GM19043 (cell line): ENCODE measurements at regions not wholly inside any gene's neighbourhood (a gene's known extent, or its start where the extent isn't known, plus 50 kb on each side); places are given as distances from the start of the nearest gene placed in this dataset.

Experiments used
- ATAC-seq: cut with Tn5 transposase; IDR thresholded peaks from one replicate; pipeline ENCODE4 v1.9.1; 2021; ENCODE audit warnings: low read depth; ENCODE audit not compliant: unreplicated experiment

DNA sequence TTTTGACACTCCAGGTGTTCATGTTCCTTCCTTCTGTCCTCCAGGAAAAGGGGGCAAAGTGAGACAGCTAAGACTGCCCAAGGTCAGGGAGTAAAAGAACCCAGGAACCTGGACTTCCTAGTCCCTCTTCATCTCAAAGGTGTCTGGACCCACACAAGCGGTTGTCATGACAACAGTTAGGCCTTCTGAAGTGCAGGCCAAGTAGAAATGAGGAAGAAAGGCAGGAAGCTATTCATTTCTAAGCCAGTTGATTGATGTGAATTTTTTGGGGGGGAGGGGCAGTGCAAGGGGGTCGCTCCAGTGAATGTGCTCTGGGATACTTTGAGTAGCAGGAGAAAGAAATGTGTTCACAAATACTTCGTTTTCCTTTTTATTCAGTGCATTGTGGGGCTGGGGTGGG, 114.3 kb downstream of the NAV1 start:
- no peak for ATAC-seq

DNA sequence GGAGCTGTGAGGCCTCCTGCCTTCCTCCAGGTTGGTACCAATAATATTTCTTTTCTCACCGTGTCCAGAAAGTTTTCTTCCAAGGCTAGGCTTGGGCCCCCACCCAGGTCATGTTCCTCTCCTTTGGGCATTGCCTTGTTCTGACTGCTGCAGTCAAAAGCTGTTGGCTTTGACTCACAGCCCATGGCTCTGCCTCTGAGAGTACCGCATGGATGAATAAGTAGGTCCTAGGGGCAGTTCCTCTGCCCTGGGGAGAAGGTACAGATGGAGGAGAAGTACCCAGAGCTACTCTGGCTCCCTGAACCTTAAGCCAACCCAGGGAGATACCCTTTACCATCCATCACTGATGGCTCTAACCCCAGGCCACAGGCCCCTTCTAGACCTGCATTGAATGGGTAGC, 115.0 kb downstream of the NAV1 start:
- ATAC-seq: no peak

DNA sequence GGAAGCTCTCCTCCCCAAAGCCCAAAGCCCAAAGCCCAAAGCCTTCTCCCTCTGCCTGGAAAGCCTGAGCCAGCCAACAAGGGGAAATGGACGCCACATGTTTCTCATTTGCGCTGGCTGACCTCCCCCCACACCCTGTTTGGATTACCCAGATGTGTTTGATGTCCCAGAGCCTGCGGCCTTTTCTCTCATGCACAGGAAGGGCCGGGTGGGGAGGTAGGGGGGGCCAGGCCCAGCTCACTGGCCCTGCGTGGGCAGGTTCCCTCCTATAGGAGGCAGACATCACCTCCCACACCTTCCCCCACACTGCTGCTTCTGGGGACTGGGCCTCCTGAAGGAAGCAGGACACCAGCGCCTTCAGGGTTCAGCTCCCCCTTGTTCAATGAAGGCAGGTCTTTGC, 116.3 kb downstream of the NAV1 start:
- no peak for ATAC-seq

DNA sequence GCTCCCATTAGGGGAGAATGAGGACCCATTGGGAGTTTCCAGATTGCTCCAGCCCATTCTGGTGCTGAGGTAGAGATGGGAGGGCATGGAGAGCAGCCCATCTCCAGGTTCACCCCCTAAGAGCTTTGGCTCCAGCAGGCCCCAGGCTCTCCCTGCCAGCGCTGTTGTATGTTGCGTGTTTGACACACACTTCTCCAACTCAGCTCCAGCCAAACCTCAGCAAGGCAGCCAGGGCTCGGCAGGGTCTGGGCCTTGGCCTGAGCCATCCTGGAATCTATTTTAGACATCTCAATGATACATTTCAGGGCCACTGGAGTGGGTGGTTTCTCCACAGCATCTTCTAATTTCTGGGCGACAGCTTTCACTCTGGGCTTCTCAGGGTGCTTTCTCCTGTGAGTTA, 117.0 kb downstream of the NAV1 start:
- no peak for ATAC-seq

DNA sequence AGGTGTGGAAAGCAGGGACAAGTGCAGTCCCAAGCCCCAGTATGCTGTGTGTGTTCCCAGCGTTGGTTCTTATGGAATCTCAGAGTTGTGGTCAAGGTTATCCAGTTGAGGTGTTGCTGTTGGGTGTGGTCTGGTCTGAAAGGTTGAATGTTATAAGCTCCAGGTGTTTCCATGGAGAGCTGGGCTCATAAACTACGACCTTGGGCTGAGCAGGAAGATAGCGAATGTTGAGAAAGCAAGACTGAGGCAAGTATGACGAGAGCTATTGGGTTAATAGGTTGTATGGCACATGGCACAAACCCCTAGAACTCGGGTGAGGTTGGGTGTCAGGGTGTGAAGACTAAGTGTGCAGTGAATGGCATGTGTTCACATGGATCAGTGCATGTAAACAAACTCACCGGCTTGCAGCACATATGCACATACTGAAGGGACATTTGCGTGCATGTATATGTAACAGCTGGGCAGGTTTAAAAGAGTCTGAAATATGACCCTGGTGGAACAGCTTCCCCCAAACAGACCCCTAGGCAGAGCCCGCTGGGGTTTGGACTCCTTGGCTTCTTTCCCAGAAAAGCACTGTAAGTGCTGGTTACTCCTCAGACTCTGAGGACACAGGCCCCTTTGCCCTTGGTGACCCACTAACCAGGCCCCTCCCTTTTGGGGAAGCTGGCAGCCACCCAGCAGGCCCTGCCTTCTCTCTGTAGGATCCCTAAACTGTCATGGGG, 117.5 kb downstream of the NAV1 start:
- no peak for ATAC-seq

DNA sequence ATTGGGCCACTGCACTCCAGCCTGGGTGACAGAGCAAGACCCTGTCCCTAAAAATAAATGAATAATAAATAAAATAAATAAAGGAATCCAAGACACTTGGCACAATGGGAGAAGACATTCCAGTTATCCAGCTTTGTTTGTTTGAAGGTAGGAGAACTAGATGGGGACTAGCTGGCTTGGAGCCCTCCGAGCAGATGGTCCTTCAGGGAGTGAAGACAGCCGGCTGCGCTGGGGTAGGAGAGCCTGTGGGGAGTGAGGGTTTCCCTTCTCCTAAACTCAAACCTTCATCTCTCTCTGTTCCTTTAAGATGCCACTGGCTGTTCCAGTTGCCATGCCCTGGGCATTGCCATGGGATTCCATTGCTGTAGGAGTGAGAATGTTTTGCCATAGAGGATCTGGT, 120.6 kb downstream of the NAV1 start:
- no peak for ATAC-seq

DNA sequence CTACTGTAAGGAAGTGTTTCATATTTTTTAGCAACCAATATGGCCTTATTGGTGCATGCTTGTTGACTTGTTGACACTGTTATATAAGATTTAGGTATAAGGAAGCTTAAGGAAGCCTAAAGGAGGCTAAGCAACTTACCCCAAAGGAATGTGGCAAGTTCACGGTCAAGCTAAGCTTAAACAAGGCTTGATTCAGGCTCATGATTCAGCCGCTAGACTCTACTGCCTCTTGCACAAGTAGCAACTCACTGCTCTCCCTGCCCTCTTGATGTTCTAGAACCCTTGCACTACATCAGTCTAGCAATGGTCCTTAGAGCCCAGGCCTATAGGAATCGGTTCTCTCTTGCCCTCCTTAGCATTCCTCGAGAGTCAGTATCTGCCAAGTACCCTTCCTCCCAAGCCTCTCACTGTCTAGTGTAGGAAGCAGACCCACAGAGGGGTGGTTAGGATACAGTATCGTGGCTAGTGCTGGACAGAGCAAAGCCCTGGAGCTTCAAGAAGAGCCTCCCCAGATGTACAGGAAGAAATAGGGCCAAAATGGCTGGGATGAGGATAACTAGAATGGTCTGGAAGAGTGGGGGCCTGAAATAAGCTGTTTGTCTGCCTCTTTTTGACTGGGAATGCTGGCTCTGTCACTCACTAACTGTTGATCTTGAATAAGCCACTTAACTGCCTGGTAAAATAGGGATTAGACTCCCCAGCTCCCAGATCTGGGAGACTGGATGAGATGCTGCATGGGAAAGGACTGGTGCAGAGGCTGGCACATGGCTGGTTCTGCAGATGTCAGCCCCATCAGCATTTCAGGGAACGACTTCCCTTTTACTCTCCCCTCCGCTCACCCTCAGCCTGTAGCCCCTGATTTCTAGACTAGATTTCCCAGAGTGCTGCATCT, 122.2 kb downstream of the NAV1 start:
- no peak for ATAC-seq

DNA sequence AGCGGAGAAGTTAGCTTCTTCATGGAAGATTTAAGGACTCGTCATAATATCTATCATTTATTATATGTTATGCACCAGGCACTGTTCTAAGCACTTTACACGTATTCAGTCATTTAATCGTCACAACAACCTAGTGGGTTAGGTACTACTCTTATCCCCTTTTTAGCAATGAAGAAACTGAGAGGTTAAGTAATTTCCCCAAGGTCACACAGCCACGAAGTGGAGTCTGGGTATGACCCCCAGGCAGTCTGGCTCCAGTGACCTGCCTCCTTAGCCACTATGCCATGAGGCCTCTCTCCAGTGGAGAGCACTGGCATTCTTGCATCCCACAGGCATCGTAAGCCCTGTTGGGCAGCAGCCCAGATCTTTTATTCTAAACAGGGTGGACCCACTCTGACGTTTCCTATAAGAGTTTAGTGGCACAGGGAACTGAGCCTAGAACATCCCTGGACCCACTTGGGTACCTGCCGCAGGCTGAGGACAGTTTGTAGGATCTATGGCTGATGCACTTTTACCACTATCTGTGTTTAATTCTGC, 123.0 kb downstream of the NAV1 start:
- ATAC-seq: no peak

DNA sequence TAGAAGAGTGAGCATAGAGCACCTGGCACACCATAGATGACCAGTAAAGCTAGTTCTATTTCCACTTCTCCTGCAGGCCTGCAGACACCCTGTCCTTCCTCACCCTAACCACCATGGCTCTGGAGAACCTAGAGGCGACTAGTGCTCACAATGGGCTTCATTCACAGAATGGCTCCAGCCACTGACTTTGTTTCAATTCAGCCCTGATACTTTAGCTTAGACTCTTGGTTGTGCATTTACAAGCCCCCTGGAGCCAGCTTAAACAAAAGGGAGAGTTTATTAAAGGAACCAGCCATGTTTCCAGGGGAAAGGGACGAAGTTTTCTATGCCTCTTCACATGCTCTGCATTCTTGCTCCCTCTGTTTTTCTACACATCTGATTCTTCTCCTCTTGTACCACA, 123.7 kb downstream of the NAV1 start:
- ATAC-seq: no peak

DNA sequence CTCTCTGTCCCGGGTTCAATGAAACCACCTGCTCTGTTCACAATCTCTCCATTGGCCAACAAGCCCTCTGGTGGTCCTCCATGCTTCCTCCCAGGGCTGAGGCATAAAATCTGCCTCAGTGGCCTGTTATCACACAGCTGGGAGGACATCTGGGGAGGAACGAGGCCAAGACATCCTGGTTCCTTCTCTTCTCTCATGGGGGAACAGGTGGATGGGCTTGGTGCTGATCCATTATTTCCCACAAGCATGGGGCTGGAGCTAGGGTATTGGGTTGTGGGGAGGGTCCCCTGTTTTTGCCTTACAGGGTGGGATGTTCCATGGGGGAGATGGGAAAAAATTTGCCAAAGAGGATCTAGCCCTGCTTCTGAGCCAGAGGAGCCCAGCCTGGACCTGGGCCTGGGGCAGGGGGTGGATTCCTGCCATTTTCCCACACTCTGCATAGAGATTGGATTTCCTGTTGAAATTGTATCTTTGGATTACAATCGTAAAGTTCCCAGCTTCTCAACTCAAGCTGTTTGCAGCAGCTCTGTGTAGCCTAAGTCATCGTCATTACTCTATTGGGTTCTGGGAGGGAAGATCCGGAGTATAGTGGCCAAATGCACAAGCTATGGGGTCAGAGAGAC, 124.7 kb downstream of the NAV1 start:
- ATAC-seq: no peak

DNA sequence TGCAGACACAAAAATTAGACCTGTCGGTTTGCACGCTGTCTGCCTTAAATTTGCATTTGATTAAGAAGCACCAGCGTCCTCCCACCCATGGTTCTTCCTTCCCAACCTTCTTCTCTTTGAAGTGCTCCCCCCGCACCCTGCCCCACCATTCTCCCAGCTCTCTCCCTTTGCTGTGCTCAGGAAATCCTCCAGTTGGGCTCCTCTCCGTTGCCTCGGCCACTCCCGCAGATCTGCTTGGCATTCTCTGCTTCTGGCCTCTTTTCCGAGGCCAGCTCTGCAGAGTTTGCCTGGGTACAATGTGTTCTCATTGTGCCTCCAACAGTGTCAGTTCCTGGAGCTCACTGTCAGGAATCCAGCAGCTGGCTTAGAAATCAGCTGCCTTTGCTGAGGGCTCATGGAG, 126.1 kb downstream of the NAV1 start:
- no peak for ATAC-seq

DNA sequence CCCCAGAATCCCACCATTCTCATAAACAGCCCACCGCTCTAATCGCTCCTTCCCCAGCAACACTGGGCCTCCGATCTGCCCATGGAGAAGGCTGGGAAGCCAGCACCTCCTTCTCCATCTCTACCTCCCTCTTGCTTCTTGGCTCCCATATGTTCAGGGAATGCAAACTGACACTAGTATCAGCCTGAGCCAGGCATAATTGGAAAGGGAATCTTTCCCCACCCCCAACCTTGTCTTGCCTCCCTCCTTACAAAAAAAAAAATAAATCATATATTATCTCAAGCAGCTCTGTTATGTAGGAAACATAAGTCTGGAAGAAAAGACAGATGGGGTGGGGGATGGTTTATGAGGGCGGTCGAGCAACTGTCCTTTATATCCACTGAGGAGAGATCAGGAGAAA, 127.2 kb downstream of the NAV1 start:
- ATAC-seq: no peak

DNA sequence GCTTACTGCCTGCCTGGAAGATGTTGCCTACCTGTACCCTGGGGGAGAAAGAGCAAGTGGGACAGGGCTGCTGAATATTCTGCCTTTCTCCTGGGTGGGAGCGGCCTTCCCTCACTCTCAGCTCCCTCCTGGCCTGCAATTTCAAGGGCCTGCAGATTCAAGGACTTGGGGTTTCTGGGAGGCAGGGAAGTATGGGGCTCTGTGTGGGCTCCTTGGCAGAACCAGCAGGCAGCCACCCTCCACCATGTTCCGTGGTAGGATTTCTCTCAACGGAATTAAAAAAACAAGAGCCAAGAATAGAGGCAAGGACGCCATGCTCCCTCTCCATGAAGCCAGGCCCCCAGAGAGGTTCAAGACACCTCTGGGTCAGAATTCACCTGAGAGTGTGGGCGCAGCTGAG, 127.7 kb downstream of the NAV1 start:
- no peak for ATAC-seq

DNA sequence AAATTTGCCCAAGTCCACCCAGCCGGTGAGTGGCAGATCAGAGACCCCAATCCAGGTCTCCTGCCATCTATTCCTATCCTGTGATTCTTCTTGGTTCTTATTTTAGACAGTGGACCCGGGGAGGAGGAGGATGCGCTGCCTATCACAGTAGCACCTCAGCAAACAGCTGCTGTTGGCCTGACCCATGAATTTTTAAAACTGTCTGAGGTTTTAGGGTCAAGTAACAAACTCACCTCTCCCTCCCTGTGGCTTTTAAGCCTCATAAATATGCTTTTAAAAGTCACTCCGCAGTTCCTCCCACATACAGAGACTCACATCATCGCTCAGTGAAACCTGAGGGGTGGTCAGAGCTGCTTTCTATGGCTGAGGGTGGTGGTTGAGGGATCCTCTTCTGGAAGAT, 128.6 kb downstream of the NAV1 start:
- no peak for ATAC-seq

DNA sequence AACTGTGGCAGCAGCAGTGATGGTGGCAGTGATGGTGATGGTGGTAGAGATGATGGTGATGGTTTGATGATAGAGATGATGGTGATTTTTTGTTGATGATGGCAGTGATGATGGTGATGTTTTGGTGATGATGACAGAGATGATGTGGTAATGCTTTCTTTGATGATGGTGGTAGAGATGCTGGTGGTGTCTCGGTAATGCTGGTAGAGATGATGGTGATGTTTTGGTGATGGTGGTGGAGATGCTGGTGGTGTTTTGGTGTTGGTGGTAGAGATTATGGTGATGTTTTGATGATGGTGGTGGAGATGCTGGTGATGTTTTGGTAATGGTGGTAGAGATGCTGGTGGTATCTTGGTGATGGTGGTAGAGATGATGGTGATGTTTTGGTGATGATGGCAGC, 131.6 kb downstream of the NAV1 start:
- ATAC-seq: no peak

DNA sequence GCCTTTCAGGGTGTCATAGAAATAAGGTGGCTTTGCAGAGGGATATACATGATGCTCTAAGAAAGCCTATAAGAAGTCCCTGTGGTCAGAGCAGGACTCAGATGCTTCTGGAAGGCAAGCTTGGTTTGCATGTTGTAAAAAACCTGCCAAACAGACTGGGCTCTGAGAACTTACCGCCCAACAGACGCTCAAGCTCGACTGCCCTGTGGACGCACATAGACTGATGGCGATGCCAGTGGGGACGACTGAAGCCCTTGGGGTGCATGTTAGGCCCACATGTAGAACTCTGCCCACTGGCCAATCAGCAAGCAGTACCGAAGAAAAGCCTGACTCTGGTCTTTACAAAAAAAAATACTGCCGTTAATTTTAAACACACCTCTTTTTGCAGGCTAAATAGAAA, 133.8 kb downstream of the NAV1 start:
- ATAC-seq: no peak

DNA sequence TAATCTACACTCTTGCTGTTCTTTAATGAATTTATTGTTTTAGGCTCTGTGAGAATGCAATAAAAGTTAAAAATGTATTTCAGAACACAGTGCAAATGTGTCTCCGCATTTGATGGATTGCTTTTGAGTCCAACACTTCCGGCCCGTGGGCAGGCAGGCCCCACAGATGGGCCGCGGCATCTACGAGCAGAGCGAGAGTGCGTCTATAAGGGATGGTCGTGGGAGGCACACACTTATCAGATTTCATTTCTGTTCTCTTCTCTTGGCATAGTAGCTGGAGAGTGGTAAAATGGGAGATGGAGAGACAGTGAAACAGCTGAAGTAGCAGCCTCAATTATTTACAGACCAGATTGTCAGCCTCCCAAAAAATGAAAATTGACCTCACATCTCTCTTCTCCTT, 134.2 kb downstream of the NAV1 start:
- no peak for ATAC-seq

DNA sequence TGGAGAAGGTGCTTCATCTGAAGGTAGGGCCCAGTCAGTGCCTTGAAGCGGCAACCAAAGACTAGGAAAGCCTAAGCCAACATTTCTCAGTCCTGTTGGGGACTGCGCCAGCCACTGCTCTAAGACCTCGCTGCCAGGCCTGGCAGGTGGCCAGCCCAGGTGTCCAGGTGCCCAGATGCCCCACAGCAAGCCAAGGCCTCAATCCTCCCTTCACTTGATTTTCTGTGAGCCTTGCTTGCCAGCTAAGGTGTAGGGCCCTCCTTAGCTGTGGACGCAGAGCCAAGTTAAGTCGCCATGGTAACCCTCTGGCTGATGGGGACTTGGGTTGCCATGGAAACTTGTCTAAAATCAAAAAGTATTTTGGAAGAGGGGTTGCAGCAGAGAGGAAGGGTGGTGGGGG, 135.0 kb downstream of the NAV1 start:
- ATAC-seq: no peak

DNA sequence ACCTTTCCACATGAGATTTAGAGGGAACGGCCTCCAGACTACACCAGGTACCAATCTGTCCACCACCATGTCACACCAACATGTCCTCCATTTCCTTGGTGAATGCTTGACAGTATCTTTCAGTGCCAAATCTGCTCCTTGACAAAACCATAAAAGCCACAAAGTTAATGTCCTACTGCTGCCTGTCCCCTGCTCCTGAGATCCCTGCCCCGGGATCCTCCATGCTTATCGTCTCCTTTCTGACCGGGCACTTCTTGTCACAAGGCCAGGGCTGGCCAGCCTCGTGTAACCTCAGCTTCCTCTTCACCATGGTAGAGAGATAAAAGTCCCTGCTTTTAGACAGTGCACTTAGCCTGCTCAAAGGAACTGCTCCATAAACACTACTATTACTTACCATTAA, 136.2 kb downstream of the NAV1 start:
- no peak for ATAC-seq

DNA sequence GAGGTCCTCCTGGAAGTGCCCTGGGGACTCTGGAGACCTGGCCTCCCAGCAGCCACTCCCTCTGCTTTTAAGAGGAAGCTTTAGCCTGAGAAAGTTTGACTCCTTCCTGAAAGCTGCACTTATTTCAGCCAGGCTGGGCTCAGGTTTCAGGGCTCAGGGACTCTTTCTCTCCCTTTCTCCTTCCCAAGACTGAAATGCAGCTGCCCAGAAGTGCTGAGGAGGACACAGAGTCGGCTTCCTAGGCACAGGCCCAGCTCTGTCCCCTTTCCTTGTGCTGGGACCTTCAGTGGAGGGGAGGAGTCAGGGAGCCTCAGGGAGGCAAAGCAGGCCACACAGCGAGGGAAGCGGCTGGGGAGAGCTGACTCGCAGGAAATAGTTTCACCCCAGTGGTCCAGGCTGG, 137.3 kb downstream of the NAV1 start:
- ATAC-seq: no peak

DNA sequence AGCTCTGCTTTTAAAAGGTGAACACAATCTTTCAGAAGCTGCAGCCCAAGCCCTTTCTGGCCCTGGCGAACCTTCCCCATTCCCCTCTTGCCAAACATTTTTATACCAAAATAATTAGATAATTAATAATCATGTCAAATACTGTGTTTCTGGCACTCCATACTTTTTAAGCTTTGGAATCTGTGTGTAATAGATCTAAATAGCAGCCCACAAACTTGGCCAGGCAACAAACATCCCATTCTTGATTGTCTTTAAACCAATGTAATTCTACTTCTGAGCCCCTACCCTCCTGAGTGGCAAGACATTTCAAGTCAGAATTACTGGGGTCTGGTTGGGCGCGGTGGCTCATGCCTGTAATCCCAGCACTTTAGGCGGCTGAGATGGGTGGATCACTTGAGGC, 137.7 kb downstream of the NAV1 start:
- ATAC-seq: no peak
